WTC11 (cell line): ENCODE measurements at regions not wholly inside any gene's neighbourhood (a gene's known extent, or its start where the extent isn't known, plus 50 kb on each side); places are given as distances from the start of the nearest gene placed in this dataset.

Experiments used
- ATAC-seq: fragments of 200-7000 bp; cut with Tn5 transposase; 2 replicates; pipeline ENCODE4 v1.10.0; 2021; ENCODE audit warnings: mild to moderate bottlenecking, moderate library complexity
- CTCF ChIA-PET: fragments of 300-600 bp; sonication (Branson Sonifier 250); formaldehyde crosslinking; loops from one replicate; lab custom pipeline; 2021; ENCODE audit warnings: antibody characterized with exemption; lab: Charles Lee
- POLR2A ChIA-PET: fragments of 350-600 bp; sonication (Branson Sonifier 250); formaldehyde crosslinking; loops from one replicate; lab custom pipeline; 2021; ENCODE audit warnings: antibody characterized with exemption; lab: Charles Lee
- DNase-seq: peaks from one replicate; pipeline ENCODE4 v3.0.0; 2021; ENCODE audit warnings: low spot score
- H3K27ac Mint-ChIP-seq: 2 replicates; pipeline ENCODE4 v1.8.0; 2021; ENCODE audit warnings: mixed read lengths
- H3K27me3 Mint-ChIP-seq: 2 replicates; pipeline ENCODE4 v1.8.0; 2021; ENCODE audit warnings: low read depth, mild to moderate bottlenecking, moderate library complexity, mixed read lengths
- H3K36me3 Mint-ChIP-seq: 2 replicates; pipeline ENCODE4 v1.8.0; 2021; ENCODE audit warnings: mixed read lengths
- H3K4me1 Mint-ChIP-seq: 2 replicates; pipeline ENCODE4 v1.8.0; 2022; ENCODE audit warnings: mixed read lengths
- H3K4me3 Mint-ChIP-seq: 2 replicates; pipeline ENCODE4 v1.8.0; 2021; ENCODE audit warnings: mild to moderate bottlenecking, moderate library complexity, mixed read lengths
- H3K9me3 Mint-ChIP-seq: 2 replicates; pipeline ENCODE4 v1.8.0; 2021; ENCODE audit warnings: mixed read lengths
- AFF4 ChIP-seq: sonication (generic); formaldehyde crosslinking; IDR thresholded peaks from 2 replicates; pipeline ENCODE4 v1.8.1; 2023; ENCODE audit warnings: mild to moderate bottlenecking, missing genetic modification reagents, borderline replicate concordance
- ATF1 ChIP-seq: sonication (generic); formaldehyde crosslinking; IDR thresholded peaks from 2 replicates; pipeline ENCODE4 v1.8.1; 2023; ENCODE audit warnings: mild to moderate bottlenecking, moderate library complexity, missing genetic modification reagents
- CDX4 ChIP-seq: fragments of 250-450 bp; sonication (Bioruptor Pico); IDR thresholded peaks from 2 replicates; pipeline ENCODE4 v1.9.0; 2021; ENCODE audit warnings: moderate library complexity, mild to moderate bottlenecking, inconsistent platforms, borderline replicate concordance
- CREM ChIP-seq: sonication (generic); formaldehyde crosslinking; IDR thresholded peaks from 2 replicates; pipeline ENCODE4 v1.8.1; 2022; ENCODE audit warnings: mild to moderate bottlenecking, missing genetic modification reagents, moderate library complexity
- E2F5 ChIP-seq: sonication (generic); formaldehyde crosslinking; IDR thresholded peaks from 2 replicates; pipeline ENCODE4 v1.8.1; 2022; ENCODE audit warnings: mild to moderate bottlenecking, moderate library complexity, missing genetic modification reagents
- FOXP4 ChIP-seq: sonication (generic); formaldehyde crosslinking; IDR thresholded peaks from 2 replicates; pipeline ENCODE4 v1.8.0; 2022; ENCODE audit warnings: mild to moderate bottlenecking, missing genetic modification reagents
- HMGXB4 ChIP-seq: sonication (generic); formaldehyde crosslinking; IDR thresholded peaks from 2 replicates; pipeline ENCODE4 v1.8.1; 2023; ENCODE audit warnings: mild to moderate bottlenecking, moderate library complexity, missing genetic modification reagents
- IRF1 ChIP-seq: sonication (generic); formaldehyde crosslinking; IDR thresholded peaks from 2 replicates; pipeline ENCODE4 v1.8.0; 2023; ENCODE audit warnings: missing genetic modification reagents
- MAX ChIP-seq: sonication (generic); formaldehyde crosslinking; IDR thresholded peaks from 2 replicates; pipeline ENCODE4 v1.8.0; 2022; ENCODE audit warnings: mild to moderate bottlenecking, missing genetic modification reagents
- NR1H2 ChIP-seq: sonication (generic); formaldehyde crosslinking; IDR thresholded peaks from 2 replicates; pipeline ENCODE4 v1.9.0; 2021; ENCODE audit warnings: mild to moderate bottlenecking, moderate library complexity, missing genetic modification reagents
- PRDM15 ChIP-seq: sonication (generic); formaldehyde crosslinking; IDR thresholded peaks from 2 replicates; pipeline ENCODE4 v1.8.0; 2022; ENCODE audit warnings: missing genetic modification reagents
- SMAD3 ChIP-seq: sonication (generic); formaldehyde crosslinking; IDR thresholded peaks from 2 replicates; pipeline ENCODE4 v1.8.0; 2022; ENCODE audit warnings: missing genetic modification reagents, mild to moderate bottlenecking, borderline replicate concordance
- SOX15 ChIP-seq: fragments of 250-450 bp; sonication (Bioruptor Pico); IDR thresholded peaks from 2 replicates; pipeline ENCODE4 v1.9.0; 2021; ENCODE audit warnings: mild to moderate bottlenecking
- TEAD4 ChIP-seq: sonication (generic); formaldehyde crosslinking; IDR thresholded peaks from 2 replicates; pipeline ENCODE4 v1.8.0; 2022; ENCODE audit warnings: mild to moderate bottlenecking, missing genetic modification reagents
- USF2 ChIP-seq: sonication (generic); formaldehyde crosslinking; IDR thresholded peaks from 2 replicates; pipeline ENCODE4 v1.8.1; 2023; ENCODE audit warnings: mild to moderate bottlenecking, missing genetic modification reagents, moderate library complexity
- ZNF121 ChIP-seq: sonication (generic); formaldehyde crosslinking; IDR thresholded peaks from 2 replicates; pipeline ENCODE4 v1.8.0; 2023; ENCODE audit warnings: missing genetic modification reagents
- ZNF219 ChIP-seq: sonication (generic); formaldehyde crosslinking; IDR thresholded peaks from 2 replicates; pipeline ENCODE4 v1.8.0; 2023; ENCODE audit warnings: missing genetic modification reagents, mild to moderate bottlenecking, borderline replicate concordance
- ZNF232 ChIP-seq: sonication (generic); formaldehyde crosslinking; IDR thresholded peaks from 2 replicates; pipeline ENCODE4 v1.8.0; 2022; ENCODE audit warnings: mild to moderate bottlenecking, missing genetic modification reagents

GRCh38 chr3:64387688-64388087, 162.4 kb upstream of the PRICKLE2 start:
- TF ChIP-seq AFF4 (CRISPR knock-in tag), result no peak
- TF ChIP-seq ZNF121 (CRISPR knock-in tag), result no peak
- TF ChIP-seq MAX (CRISPR knock-in tag), result no peak
- no peak for TF ChIP-seq USF2 (CRISPR knock-in tag)
- no peak for TF ChIP-seq NR1H2 (CRISPR knock-in tag)
- no peak for TF ChIP-seq SOX15 (CRISPR knock-in tag)
- no peak for TF ChIP-seq PRDM15 (CRISPR knock-in tag)
- no peak for TF ChIP-seq ZNF232 (CRISPR knock-in tag)
- TF ChIP-seq IRF1 (CRISPR knock-in tag), result no peak
- no peak for TF ChIP-seq CREM (CRISPR knock-in tag)
- no peak for TF ChIP-seq FOXP4 (CRISPR knock-in tag)
- no peak for TF ChIP-seq E2F5 (CRISPR knock-in tag)
- no peak for TF ChIP-seq ZNF219 (CRISPR knock-in tag)
- no peak for TF ChIP-seq TEAD4 (CRISPR knock-in tag)
- no peak for TF ChIP-seq ATF1 (CRISPR knock-in tag)
- TF ChIP-seq SMAD3 (CRISPR knock-in tag), result no peak
- no peak for TF ChIP-seq HMGXB4
- no peak for TF ChIP-seq CDX4 (CRISPR knock-in tag)
- Mint-ChIP-seq H3K4me3 (no peak overlapping the region), H3K9me3 (no peaks in the 10 kb centered on the region), H3K27me3 (no peaks in the 10 kb centered on the region), H3K27ac (no peak overlapping the region), H3K36me3 (no peaks in the 10 kb centered on the region), H3K4me1 (no peaks in the 10 kb centered on the region)
- no peak for DNase-seq
- ChIA-PET POLR2A (no interaction called here), CTCF (no interaction called here)
- no peak for ATAC-seq
